CD4-positive, alpha-beta T cell treated with Interleukin-4 for 4 hours (primary cell): ENCODE measurements at regions not wholly inside any gene's neighbourhood (a gene's known extent, or its start where the extent isn't known, plus 50 kb on each side); places are given as distances from the start of the nearest gene placed in this dataset.

Experiments
- DNase-seq: peaks from one replicate; pipeline ENCODE4 v3.0.0-alpha.2; 2020

DNA sequence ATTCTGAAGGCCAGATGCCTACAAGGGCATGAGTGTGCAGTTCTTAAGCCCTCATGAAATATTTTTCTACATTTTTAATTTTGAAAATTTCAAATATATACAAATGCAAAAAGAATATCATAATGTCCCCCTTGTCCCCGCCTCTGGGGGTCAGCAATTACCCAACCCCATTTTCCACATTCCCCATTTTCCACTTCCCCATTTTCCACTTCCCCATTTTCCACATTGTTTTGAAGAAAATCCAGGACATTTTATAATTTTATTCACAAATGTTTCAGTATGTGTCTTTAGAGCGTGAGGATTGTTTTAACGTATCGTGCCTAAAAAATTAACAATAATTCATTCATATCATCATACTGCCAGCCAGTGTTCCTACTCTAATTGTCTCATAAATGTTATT is 403.6 kb upstream of the RAB6C start:
- DNase-seq = no peak

DNA sequence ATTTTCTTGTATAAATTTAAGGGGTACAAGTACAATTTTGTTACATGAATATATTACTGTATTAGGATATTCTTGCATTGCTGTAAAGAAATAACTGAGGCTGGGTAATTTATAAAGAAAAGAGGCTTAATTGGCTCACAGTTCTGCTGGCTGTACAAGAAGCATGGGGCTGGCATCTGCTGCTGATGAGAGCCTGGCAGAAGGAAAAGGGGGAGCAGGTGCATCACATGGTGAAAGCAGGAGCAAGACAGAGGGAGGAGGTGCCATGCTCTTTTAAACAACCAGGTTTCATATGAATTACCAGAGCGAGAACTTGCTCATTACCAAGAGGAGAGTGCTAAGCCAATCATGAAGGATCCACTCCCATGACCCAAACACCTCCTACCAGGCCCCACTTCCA is 399.5 kb upstream of the RAB6C start:
- no peak for DNase-seq

DNA sequence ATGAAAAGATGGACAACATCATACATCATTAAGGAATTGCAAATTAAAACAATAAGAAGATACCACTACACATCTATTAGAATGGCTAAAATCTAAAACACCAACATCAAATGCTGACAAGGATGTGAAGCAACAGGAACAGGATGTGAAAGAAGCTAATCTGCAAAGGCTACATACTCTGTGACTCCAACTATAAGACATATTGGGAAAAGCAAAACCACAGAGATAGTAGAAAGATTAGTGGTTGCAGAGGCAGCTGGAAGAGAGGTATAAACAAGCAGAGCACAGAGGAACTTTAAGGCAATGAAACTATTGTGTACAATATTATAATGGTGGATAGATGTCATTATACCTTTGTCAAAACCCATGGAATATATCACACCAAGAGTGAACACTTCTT is 393.7 kb upstream of the RAB6C start:
- DNase-seq = no peak

GRCh38 chr2:129587426-129588064 is 391.9 kb upstream of the RAB6C start:
- DNase-seq = no peak

DNA sequence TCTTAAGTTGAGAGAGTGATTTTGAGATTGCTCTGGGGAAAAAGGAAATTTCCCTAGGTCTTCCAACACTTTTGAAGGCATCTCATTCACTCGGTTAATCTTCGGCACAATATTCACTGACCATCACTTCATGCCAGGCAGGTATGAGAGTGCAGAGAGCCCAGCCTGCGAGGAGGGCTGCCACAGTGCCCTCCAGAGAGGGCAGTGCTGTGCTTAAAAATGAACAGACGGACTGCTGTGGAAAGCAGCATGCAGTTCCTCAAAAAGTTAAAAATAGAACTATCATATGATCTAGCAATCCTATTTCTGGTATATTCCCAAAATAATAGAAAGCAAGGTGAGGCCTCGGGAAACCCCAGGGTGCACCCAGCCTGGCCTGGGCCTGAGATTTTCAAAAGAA is 374.9 kb upstream of the RAB6C start:
- no peak for DNase-seq

DNA sequence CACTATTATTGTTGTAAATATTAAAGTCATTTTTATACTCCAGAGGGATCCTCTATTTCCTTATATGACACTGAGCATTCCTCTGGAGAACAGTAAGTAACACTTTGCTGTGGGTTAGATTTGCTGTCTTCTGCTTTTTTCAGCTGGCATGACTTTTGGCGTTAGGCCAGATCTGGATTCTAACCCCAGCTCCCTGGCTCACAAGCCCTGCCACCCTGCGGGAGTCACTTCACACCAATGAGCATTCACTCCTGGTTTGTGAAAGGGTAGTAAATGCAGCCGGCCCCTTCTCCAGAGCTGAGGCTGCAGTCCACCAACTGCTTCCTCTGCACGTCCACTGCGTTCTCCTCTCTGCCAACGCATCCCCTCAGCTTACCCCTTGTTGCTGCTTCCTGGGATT is 373.8 kb upstream of the RAB6C start:
- DNase-seq = no peak

DNA sequence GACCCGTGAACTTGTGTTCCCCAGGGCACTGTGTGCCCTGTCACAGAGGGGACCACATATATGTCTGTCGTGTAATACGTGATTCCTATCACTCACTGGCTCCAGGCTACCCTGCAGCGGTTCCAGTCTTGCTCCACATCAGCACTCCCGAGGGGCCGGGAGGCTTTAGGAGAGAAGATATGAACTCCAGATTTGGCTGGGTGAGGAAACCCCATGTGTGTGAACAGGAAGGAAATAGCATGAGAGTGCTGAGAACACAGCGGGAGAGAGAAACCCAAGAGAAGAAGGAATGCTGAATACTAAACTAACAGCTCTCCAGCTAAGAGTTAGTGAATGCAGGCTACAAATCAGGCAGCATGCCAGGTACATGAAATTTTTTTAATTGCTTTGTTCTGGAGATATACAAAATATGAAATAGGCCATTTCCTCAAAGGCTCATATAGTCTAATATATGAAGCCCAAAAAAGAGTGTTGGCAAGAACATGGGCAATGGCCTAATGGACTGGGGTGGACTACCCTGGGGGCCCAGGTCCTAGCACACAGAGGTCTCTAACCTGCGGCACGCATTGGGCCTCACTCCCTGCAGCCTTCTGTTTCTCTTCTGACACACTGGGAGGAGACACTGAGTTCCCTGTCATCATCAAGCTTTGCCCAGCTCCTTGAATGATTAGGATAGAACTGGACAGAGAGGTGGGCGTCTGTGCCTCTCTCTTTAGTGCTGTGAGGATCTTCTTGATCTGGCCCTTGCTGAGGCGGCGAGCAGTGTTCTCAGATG is 372.8 kb upstream of the RAB6C start:
- no peak for DNase-seq

DNA sequence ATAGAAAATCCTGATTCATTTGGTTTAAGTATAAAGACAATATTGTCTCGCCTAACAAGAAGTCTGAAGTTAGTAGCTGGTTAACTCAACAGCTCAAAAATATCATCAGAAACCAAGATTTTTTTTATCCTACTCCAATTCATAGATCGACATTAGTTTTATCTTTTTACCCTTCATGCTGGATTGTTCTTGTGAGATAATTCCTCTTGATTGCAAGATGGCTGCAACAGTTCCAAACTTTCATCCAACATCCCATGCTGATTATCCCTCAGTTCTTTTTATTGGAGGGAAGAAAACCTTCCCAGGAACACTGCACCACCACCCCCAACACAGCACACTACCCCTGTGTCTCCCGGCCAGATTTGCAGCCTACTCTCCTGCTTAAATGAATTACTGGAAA is 370.2 kb upstream of the RAB6C start:
- DNase-seq = no peak

- no peak for DNase-seq
These were observed 368.7 kb upstream of the RAB6C start for GRCh38 chr2:129610766-129611165.

DNA sequence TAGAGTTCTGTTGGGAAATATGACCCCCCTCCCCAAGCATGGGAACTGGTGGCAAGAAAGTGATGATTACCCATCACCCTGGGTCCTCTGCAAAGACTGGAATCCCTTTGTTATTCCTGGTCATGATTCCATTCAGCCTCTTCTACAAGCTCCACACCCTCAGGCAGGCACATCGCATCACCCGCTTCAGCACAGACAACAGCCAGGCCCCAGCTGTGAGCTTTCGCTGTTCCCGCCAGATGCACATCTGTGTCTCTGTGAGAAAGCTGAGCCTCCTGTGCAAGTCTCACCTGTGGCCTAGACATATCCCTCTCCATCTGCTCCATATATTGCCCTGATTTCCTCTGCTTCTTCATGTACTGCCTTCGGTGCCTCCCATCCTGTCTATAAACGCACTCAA is 368.0 kb upstream of the RAB6C start:
- DNase-seq = no peak

GRCh38 chr2:129619471-129619870 is 360.0 kb upstream of the RAB6C start:
- DNase-seq = no peak

- DNase-seq = no peak
These were observed 359.1 kb upstream of the RAB6C start for GRCh38 chr2:129620411-129620810.

- DNase-seq = no peak
These were observed 355.7 kb upstream of the RAB6C start for GRCh38 chr2:129623783-129624182.

DNA sequence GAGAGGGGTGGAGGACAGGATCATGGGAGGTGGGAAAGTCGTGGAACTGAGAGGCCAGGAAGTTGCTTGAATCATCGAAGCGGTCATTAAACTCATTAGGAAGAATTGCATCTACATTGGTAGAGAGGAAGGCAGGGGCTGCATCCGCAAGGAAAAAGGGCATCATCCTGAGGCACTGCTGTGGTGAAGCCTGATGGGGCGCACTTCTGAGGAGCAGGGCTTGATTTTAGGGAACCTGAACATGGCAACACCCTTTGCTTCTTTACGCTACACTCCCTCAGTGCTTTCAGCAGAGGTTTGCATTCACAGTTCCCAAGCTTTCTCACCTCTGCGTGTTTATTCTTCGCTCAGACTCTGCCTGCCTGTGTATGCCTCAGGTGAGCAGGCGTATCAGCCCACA is 352.0 kb upstream of the RAB6C start:
- no peak for DNase-seq

DNA sequence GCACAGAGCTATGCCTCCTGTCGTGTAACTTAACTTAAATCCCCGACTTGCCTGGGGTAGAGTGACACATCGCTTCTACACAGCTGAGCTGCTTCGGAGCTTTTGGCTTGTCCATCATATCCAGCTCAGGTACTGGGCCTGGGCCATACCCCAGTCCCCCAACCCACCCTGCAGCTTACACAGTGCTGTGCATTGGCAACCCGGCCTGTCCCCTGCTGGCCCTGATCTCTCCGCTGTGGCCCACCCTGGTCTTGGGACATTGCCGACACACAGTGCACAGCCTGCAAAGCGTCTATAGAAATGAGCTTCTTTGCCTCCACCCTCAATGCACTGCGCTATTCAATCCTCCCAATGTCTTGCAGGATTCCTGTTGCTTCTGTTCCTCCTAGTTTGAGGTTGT is 342.8 kb upstream of the RAB6C start:
- no peak for DNase-seq

GRCh38 chr2:129641371-129641770 is 338.1 kb upstream of the RAB6C start:
- DNase-seq = no peak

- DNase-seq = no peak
These were observed 336.9 kb upstream of the RAB6C start for GRCh38 chr2:129642526-129643043.

DNA sequence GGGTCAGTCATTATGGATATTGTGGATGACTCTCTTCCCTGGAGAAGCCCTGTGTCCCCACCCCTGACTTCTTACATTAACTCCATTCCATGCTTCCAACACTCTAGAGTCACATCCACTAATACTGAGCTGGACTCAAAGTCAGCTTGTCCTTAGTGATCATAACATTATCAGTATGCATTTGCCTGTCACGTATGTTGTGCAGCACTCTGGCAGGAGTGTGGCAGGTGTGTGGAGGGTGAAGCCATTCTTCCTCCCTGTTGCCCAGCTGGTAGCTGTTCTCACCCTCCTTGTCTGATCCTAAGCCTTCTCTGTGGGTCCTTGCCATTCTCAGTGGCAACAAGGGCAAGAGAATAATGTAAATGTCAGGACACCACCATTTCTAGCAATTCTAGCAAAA is 334.1 kb upstream of the RAB6C start:
- no peak for DNase-seq

- DNase-seq = no peak
These were observed 333.4 kb upstream of the RAB6C start for GRCh38 chr2:129646107-129646506.

DNA sequence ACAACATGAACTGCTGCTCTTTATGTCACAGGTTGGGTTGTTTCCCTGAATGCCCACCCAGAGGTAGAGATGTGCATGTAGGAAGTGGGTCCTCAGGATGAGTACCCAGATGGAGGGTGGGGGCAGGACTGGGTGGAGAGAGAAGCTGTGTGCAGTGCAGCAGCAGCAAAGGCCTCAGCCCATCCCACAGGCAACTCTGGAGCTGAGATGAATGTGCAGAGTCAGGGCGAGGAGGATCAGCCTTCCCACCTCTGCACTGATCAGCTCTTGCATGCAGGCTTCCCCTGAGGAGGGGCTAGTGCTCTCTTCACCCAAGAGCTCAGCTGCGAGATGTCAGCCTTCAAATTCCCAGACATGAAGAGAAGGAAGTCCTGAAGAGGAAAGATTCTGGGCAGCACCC is 326.2 kb upstream of the RAB6C start:
- no peak for DNase-seq

DNA sequence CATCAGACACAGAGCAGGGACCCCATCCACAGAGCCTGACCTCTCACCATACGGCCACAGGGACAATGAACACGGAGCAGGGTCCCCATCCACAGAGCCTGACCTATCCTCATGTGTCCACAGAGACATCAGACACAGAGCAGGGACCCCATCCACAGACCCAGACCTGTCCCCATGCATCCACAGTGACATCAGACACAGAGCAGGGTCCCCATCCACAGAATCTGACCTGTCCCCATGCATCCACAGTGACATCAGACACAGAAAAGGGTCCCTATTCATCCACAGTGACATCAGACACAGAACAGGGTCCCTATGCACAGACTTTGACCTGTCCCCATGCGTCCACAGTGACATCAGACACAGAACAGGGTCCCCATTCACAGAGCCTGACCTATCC is 325.1 kb upstream of the RAB6C start:
- no peak for DNase-seq

DNA sequence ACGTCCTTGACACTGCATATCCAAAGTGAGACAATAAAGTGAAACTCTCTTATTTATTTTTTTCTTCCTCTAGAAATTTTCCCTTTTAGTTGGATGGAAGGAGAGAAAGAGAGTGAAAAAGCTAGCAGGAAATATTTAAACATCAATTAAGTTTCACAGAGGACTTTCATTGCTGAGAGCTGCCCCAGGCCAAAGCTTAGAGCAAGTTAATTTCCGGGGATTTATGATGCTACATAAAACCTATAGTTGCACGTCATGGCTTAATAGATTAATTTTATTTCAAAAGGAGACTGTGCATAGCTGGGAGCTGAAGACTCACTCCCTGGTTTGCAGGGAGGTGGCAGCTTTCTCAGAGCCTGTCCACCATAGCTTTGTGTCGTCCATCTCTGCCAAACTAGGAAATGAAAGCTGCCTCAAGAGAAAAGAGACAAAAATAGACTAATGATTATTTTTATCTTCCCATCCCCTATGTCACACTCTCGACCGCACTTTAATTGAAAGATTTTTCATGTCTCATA is 323.3 kb upstream of the RAB6C start:
- DNase-seq = no peak

DNA sequence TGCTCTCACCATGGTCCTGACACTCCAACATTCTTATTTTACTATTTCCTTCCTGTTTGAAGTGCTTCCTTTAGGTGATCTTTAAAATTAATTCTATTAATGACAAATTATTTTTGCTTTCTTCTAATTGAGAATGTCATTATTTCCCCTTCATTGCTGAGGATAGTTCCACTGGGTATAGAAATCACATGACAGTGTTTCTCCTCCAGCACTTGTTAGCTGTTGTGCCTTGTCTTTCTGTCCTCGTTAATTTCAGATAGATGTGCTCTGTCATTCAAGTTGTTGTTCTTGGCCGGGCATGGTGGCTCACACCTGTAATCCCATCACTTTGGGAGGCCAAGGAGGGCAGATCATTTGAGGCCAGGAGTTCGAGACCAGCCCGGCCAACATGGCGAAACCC is 321.0 kb upstream of the RAB6C start:
- DNase-seq = no peak

- DNase-seq = no peak
These were observed 317.5 kb upstream of the RAB6C start for GRCh38 chr2:129661935-129662334.

DNA sequence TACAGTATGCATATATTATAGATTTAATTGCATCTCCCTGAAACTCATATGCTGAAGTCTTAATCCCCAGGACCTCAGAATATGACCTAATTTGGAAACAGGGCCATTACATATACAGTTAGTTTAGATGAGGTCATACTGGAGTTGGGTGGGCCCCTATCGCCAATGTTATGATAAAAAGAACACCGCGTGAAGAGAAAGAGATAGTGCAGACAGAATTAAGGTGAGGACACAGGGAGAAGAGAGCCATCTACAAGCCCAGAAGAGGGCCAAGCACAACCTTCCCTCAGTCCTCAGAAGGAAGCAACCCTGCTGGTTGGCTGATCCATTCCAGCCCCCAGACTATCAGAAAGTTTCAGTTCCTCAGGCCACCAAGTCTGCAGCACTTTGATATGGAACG is 311.9 kb upstream of the RAB6C start:
- no peak for DNase-seq
